ENCODE measurements at regions not wholly inside any gene's neighbourhood (a gene's known extent, or its start where the extent isn't known, plus 50 kb on each side); places are given as distances from the start of the nearest gene placed in this dataset.

GRCh38 chr14:98210045-98210672 lies 1061.8 kb downstream of the BCL11B start:
- TF ChIP-seq YY1 (IDR thresholded peaks at IDR 0.05; ENCODE audit: low read depth) (no peak), FOXM1 (IDR thresholded peaks at IDR 0.05; ENCODE audit: borderline replicate concordance, low read depth) (no peak), TEAD4 (IDR thresholded peaks at IDR 0.05) (no peak), CEBPB (IDR thresholded peaks at IDR 0.05) (no peak), REST (IDR thresholded peaks at IDR 0.05; ENCODE audit: low read depth) (no peak), TAF1 (IDR thresholded peaks at IDR 0.05; ENCODE audit: low read depth) (no peak), NFIC (IDR thresholded peaks at IDR 0.05) (no peak), USF1 (IDR thresholded peaks at IDR 0.05) (no peak), TCF12 (IDR thresholded peaks at IDR 0.05; ENCODE audit: low read depth) (no peak), ZBTB7A (IDR thresholded peaks at IDR 0.05; ENCODE audit: low read depth) (no peak), EGR1 (IDR thresholded peaks at IDR 0.05) (no peak), RAD21 (IDR thresholded peaks at IDR 0.05; ENCODE audit: low read depth) (no peak), MAX (IDR thresholded peaks at IDR 0.05) (no peak), EP300 (IDR thresholded peaks at IDR 0.05; ENCODE audit: borderline replicate concordance) (no peak), CREB1 (IDR thresholded peaks at IDR 0.05; ENCODE audit: low read depth) (no peak)

- TF ChIP-seq TCF12 (IDR thresholded peaks at IDR 0.05; ENCODE audit: low read depth) (no peak), ZBTB7A (IDR thresholded peaks at IDR 0.05; ENCODE audit: low read depth) (no peak), USF1 (IDR thresholded peaks at IDR 0.05) (no peak), CREB1 (IDR thresholded peaks at IDR 0.05; ENCODE audit: low read depth) (no peak), EP300 (IDR thresholded peaks at IDR 0.05; ENCODE audit: borderline replicate concordance) (no peak), RAD21 (IDR thresholded peaks at IDR 0.05; ENCODE audit: low read depth) (no peak), MAX (IDR thresholded peaks at IDR 0.05) (no peak), REST (IDR thresholded peaks at IDR 0.05; ENCODE audit: low read depth) (no peak), NFIC (IDR thresholded peaks at IDR 0.05) (no peak), CEBPB (IDR thresholded peaks at IDR 0.05) (no peak), YY1 (IDR thresholded peaks at IDR 0.05; ENCODE audit: low read depth) (no peak)
These were observed 1054.5 kb downstream of the BCL11B start for GRCh38 chr14:98217530-98217929.

GRCh38 chr14:98218218-98218617 lies 1053.8 kb downstream of the BCL11B start:
- no peak for TF ChIP-seq USF1 (IDR thresholded peaks at IDR 0.05)

- no peak for TF ChIP-seq TCF12 (IDR thresholded peaks at IDR 0.05; ENCODE audit: low read depth)
- TF ChIP-seq NFIC (IDR thresholded peaks at IDR 0.05) = no peak
- TF ChIP-seq CEBPB (IDR thresholded peaks at IDR 0.05) = no peak
- TF ChIP-seq EP300 (IDR thresholded peaks at IDR 0.05; ENCODE audit: borderline replicate concordance) = no peak
- no peak for TF ChIP-seq RAD21 (IDR thresholded peaks at IDR 0.05; ENCODE audit: low read depth)
- TF ChIP-seq TEAD4 (IDR thresholded peaks at IDR 0.05) = no peak
- no peak for TF ChIP-seq REST (IDR thresholded peaks at IDR 0.05; ENCODE audit: low read depth)
These were observed 1052.4 kb downstream of the BCL11B start for GRCh38 chr14:98219638-98220037.
